ENCODE measurements at regions not wholly inside any gene's neighbourhood (a gene's known extent, or its start where the extent isn't known, plus 50 kb on each side); places are given as distances from the start of the nearest gene placed in this dataset.

- peaks cover 16% of the 10 kb centered on the region for H3K4me1 ChIP-seq (replicated peaks; ENCODE audit: insufficient read depth)
Measured at GRCh38 chr13:50129081-50129705, 113.9 kb downstream of the KCNRG start.

GRCh38 chr13:50129706-50130122 lies 114.5 kb downstream of the KCNRG start:
- Histone ChIP-seq H3K79me2 (ENCODE audit: low read depth) (0 out of 2 replicates have a peak, but pooled peaks cover 3% of the 10 kb centered on the region), H4K20me1 (ENCODE audit: insufficient read depth) (no peaks in the 10 kb centered on the region), H3K9me2 (ENCODE audit: insufficient read depth) (no peaks in the 10 kb centered on the region), H3K4me3 (peak overlapping the region; percentile 79), H3K4me1 (replicated peaks; ENCODE audit: insufficient read depth) (peaks cover 16% of the 10 kb centered on the region), H3F3A (ENCODE audit: insufficient read depth, low read depth) (peaks cover 6% of the 10 kb centered on the region; the same call in 1 of the 2 replicates), H3K4me2 (peak overlapping the region; percentile 97), H3K36me3 (ENCODE audit: low read depth) (no peaks in the 10 kb centered on the region), H3K27ac (no peak overlapping the region), H3K9me3 (ENCODE audit: insufficient read depth, low read depth) (no peaks in the 10 kb centered on the region), H3K27me3 (ENCODE audit: insufficient read depth, low read depth) (no peaks in the 10 kb centered on the region), H2AFZ (peak overlapping the region; percentile 99; the same call in 1 of the 2 replicates)
- BruUV-seq (replicated peaks) = no TSS peak
- no peak for DNase-seq
- POLR2A ChIA-PET (ENCODE audit: unreplicated experiment) = no interaction called here
- TF ChIP-seq EZH2 (IDR thresholded peaks at IDR 0.05; ENCODE audit: low read depth) = no peak
- TF ChIP-seq, protein P1, sequence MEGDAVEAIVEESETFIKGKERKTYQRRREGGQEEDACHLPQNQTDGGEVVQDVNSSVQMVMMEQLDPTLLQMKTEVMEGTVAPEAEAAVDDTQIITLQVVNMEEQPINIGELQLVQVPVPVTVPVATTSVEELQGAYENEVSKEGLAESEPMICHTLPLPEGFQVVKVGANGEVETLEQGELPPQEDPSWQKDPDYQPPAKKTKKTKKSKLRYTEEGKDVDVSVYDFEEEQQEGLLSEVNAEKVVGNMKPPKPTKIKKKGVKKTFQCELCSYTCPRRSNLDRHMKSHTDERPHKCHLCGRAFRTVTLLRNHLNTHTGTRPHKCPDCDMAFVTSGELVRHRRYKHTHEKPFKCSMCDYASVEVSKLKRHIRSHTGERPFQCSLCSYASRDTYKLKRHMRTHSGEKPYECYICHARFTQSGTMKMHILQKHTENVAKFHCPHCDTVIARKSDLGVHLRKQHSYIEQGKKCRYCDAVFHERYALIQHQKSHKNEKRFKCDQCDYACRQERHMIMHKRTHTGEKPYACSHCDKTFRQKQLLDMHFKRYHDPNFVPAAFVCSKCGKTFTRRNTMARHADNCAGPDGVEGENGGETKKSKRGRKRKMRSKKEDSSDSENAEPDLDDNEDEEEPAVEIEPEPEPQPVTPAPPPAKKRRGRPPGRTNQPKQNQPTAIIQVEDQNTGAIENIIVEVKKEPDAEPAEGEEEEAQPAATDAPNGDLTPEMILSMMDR (conservative IDR thresholded peaks at IDR 0.05) = no peak
- CTCF ChIA-PET = no interaction called here
- intact Hi-C loops (cut with micrococcal nuclease; ENCODE audit: unreplicated experiment) = loop anchor here (10.0 kb wide), 1 partner anchor 545 kb away; no protein-coding TSS in a partner anchor

More at GRCh38 chr13:50129081-50129705, 113.9 kb downstream of the KCNRG start:
- CTCF ChIA-PET = no interaction called here
- Histone ChIP-seq H3K79me2 (ENCODE audit: low read depth) (0 out of 2 replicates have a peak, but pooled peaks cover 3% of the 10 kb centered on the region), H3F3A (ENCODE audit: insufficient read depth, low read depth) (peaks cover 8% of the 10 kb centered on the region; the same call in 1 of the 2 replicates), H3K27me3 (ENCODE audit: insufficient read depth, low read depth) (no peaks in the 10 kb centered on the region), H3K36me3 (ENCODE audit: low read depth) (no peaks in the 10 kb centered on the region), H4K20me1 (ENCODE audit: insufficient read depth) (no peaks in the 10 kb centered on the region), H3K4me3 (no peak overlapping the region), H3K4me2 (peak overlapping the region; percentile 97; the same call in 1 of the 2 replicates), H3K9me3 (ENCODE audit: insufficient read depth, low read depth) (no peaks in the 10 kb centered on the region), H3K9me2 (ENCODE audit: insufficient read depth) (no peaks in the 10 kb centered on the region), H3K27ac (no peak overlapping the region), H2AFZ (no peak overlapping the region)
- no peak for DNase-seq
- POLR2A ChIA-PET (ENCODE audit: unreplicated experiment) = no interaction called here
- TF ChIP-seq, protein P1 (conservative IDR thresholded peaks at IDR 0.05) = no peak
- TF ChIP-seq EZH2 (IDR thresholded peaks at IDR 0.05; ENCODE audit: low read depth) = no peak
- BruUV-seq (replicated peaks) = no TSS peak
- intact Hi-C loops (cut with micrococcal nuclease; ENCODE audit: unreplicated experiment) = loop anchor here (10.0 kb wide), 1 partner anchor 546 kb away; no protein-coding TSS in a partner anchor

GRCh38 chr13:50130123-50130946 lies 115.1 kb downstream of the KCNRG start:
- TF ChIP-seq, protein P1 (conservative IDR thresholded peaks at IDR 0.05) = no peak
- no peak for TF ChIP-seq EZH2 (IDR thresholded peaks at IDR 0.05; ENCODE audit: low read depth)
- H3K27ac ChIP-seq = no peak overlapping the region
- peak overlapping the region; percentile 99 for H2AFZ ChIP-seq
- no peaks in the 10 kb centered on the region for H3F3A ChIP-seq (ENCODE audit: insufficient read depth, low read depth)
- H3K9me3 ChIP-seq (ENCODE audit: insufficient read depth, low read depth) = no peaks in the 10 kb centered on the region
- ChIA-PET POLR2A (ENCODE audit: unreplicated experiment) (interaction anchor here (0.6 kb wide), 1 partner anchor 522 kb away, joined by 5 read pairs; no protein-coding TSS in a partner anchor), CTCF (no interaction called here)
- H3K9me2 ChIP-seq (ENCODE audit: insufficient read depth) = no peaks in the 10 kb centered on the region
- H3K4me1 ChIP-seq (replicated peaks; ENCODE audit: insufficient read depth) = peaks cover 16% of the 10 kb centered on the region
- peak overlapping the region; percentile 97 for H3K4me2 ChIP-seq
- no peaks in the 10 kb centered on the region for H3K79me2 ChIP-seq (ENCODE audit: low read depth)
- DNase-seq = peak in 1 of 2 experiments; percentile 30
- H3K27me3 ChIP-seq (ENCODE audit: insufficient read depth, low read depth) = no peaks in the 10 kb centered on the region
- H4K20me1 ChIP-seq (ENCODE audit: insufficient read depth) = no peaks in the 10 kb centered on the region
- H3K36me3 ChIP-seq (ENCODE audit: low read depth) = no peaks in the 10 kb centered on the region
- H3K4me3 ChIP-seq = peak overlapping the region; percentile 79
- intact Hi-C loops (cut with micrococcal nuclease; ENCODE audit: unreplicated experiment) = no loop called here
- BruUV-seq (replicated peaks) = no TSS peak

Measured in PC-9 (cell line).